ENCODE measurements at regions not wholly inside any gene's neighbourhood (a gene's known extent, or its start where the extent isn't known, plus 50 kb on each side); places are given as distances from the start of the nearest gene placed in this dataset.

DNA sequence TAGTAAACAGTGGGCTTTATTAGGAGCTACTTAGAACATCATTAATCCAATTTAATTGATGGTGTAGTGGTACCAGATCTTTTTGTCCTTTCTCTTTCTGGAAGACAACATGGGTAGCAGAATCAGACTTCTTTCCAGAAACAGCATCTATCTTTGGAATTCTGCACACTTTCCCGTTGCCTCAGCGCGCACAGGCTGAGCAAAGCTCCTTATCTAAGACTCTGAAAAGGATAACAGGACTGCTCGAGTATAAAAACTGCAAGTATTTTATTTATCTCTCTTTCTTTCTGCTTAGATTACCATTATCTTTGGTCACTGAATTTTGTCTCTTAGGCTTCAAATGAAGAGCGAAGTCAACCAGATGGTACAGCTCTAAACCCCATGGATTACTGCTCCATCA lies 191.7 kb downstream of the DHX15 start:
- TF ChIP-seq, protein P1, sequence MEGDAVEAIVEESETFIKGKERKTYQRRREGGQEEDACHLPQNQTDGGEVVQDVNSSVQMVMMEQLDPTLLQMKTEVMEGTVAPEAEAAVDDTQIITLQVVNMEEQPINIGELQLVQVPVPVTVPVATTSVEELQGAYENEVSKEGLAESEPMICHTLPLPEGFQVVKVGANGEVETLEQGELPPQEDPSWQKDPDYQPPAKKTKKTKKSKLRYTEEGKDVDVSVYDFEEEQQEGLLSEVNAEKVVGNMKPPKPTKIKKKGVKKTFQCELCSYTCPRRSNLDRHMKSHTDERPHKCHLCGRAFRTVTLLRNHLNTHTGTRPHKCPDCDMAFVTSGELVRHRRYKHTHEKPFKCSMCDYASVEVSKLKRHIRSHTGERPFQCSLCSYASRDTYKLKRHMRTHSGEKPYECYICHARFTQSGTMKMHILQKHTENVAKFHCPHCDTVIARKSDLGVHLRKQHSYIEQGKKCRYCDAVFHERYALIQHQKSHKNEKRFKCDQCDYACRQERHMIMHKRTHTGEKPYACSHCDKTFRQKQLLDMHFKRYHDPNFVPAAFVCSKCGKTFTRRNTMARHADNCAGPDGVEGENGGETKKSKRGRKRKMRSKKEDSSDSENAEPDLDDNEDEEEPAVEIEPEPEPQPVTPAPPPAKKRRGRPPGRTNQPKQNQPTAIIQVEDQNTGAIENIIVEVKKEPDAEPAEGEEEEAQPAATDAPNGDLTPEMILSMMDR (IDR thresholded peaks at IDR 0.05): no peak
- no peak for TF ChIP-seq POLR2A (IDR thresholded peaks at IDR 0.05)
